ENCODE measurements at regions not wholly inside any gene's neighbourhood (a gene's known extent, or its start where the extent isn't known, plus 50 kb on each side); places are given as distances from the start of the nearest gene placed in this dataset.

DNA sequence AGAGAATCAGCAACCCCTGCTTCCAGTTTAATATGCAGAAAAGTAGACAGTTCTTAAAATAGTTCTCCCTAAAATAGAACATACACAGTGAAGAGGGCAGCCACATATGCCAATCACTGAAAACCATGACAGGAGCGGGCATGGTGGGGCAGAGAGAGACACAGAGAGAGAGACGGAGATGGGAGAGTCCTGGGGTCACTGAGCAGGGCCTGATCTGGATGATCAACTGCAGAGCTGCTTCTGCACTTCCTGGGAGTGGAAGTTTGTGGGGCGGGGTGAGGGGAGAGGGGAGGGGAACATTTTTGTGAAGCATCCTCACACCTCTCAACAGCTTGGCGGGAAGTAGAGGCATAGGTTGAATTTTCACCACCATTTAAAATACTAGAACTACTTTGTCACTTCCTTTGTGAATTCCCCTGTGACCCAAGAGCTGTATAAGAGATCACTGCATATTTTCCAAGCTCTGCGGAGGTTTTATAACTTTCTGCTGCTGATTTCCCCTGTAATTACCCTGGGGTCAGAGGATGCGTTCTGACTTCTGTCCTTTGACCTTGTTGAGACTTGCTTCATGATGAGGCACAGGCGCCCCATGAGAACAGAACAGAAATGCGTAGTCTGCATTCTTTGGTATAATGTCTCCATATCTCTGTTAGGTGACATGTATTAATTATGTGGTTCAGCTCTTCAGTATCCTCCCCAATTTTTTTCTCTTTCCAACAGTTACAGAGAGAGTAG lies 419.4 kb downstream of the BRD1 start (continued):
- no peak for TF ChIP-seq ZNF462 (CRISPR knock-in tag; IDR thresholded peaks at IDR 0.05)
- no peak for TF ChIP-seq EZH2phosphoT487 (IDR thresholded peaks at IDR 0.05; ENCODE audit: unreplicated experiment)
- no peak for TF ChIP-seq POLR2AphosphoS5 (IDR thresholded peaks at IDR 0.05; ENCODE audit: low read depth)
- TF ChIP-seq ETS1 (IDR thresholded peaks at IDR 0.05): no peak

- Histone ChIP-seq H3K4me1 (ENCODE audit: insufficient read depth) (no peaks in the 10 kb centered on the region), H3K79me2 (replicated peaks; ENCODE audit: insufficient read depth) (no peaks in the 10 kb centered on the region), H3K9me2 (ENCODE audit: insufficient read depth) (no peaks in the 10 kb centered on the region), H3K27me3 (ENCODE audit: insufficient read depth) (no peaks in the 10 kb centered on the region), H3K27ac (ENCODE audit: low read depth) (no peak overlapping the region), H3K4me2 (no peak overlapping the region), H3F3A (replicated peaks; ENCODE audit: low read depth) (no peaks in the 10 kb centered on the region), H2AFZ (no peak overlapping the region), H4K20me1 (replicated peaks; ENCODE audit: insufficient read depth) (no peaks in the 10 kb centered on the region), H3K4me3 (no peak overlapping the region), H3K36me3 (ENCODE audit: insufficient read depth) (no peaks in the 10 kb centered on the region; the same call in 1 of the 2 replicates)
- Mint-ChIP-seq H3K4me1 (peaks cover 3% of the 10 kb centered on the region), H3K27ac (no peak overlapping the region), H3K27me3 (ENCODE audit: insufficient read depth, low read depth, poor library complexity) (peaks cover 8% of the 10 kb centered on the region), H3K36me3 (ENCODE audit: low read depth) (no peaks in the 10 kb centered on the region; the same call in 2 of the 3 replicates), H3K4me3 (no peak overlapping the region), H3K9me3 (peaks cover 3% of the 10 kb centered on the region; the same call in 2 of the 3 replicates)
- DNase-seq (ENCODE audit: low spot score) (no peak), ATAC-seq (no peak)
- TF ChIP-seq ZNF114 (CRISPR knock-in tag; IDR thresholded peaks at IDR 0.05) (no peak), NANOG (IDR thresholded peaks at IDR 0.05; ENCODE audit: borderline replicate concordance) (no peak), POLR2AphosphoS5 (IDR thresholded peaks at IDR 0.05; ENCODE audit: low read depth) (no peak), ETS1 (IDR thresholded peaks at IDR 0.05) (no peak), CREB1 (CRISPR knock-in tag; IDR thresholded peaks at IDR 0.05; ENCODE audit: low read depth) (no peak), ZNF331 (CRISPR knock-in tag; IDR thresholded peaks at IDR 0.05; ENCODE audit: low read depth) (no peak), EZH2phosphoT487 (IDR thresholded peaks at IDR 0.05; ENCODE audit: unreplicated experiment) (no peak), REST (IDR thresholded peaks at IDR 0.05; ENCODE audit: unreplicated experiment) (no peak), JUNB (IDR thresholded peaks at IDR 0.05; ENCODE audit: unreplicated experiment) (no peak), STAT1 (IDR thresholded peaks at IDR 0.05; ENCODE audit: unreplicated experiment) (no peak)
Observed at GRCh38 chr22:49406879-49407587, 420.6 kb downstream of the BRD1 start.

Data from GM23338 (cell line).